ENCODE measurements at regions not wholly inside any gene's neighbourhood (a gene's known extent, or its start where the extent isn't known, plus 50 kb on each side); places are given as distances from the start of the nearest gene placed in this dataset.

- TF ChIP-seq CTCF (IDR thresholded peaks at IDR 0.05): no peak
- TF ChIP-seq POLR2A (IDR thresholded peaks at IDR 0.05): no peak
Measured at GRCh38 chr12:124460771-124461170, 106.6 kb downstream of the NCOR2 start.

Data from right lobe of liver (tissue), 4 donors.